B cell (primary cell): ENCODE measurements at regions not wholly inside any gene's neighbourhood (a gene's known extent, or its start where the extent isn't known, plus 50 kb on each side); places are given as distances from the start of the nearest gene placed in this dataset. TPM values are rescaled to one million over a fixed set of nuclear protein-coding genes. Genes with fewer than 3 reads are reported as not detected.

Experiments used
- ATAC-seq: fragments of 200-7000 bp; cut with Tn5 transposase; one replicate; pipeline ENCODE4 v1.10.0; 2021; ENCODE audit warnings: low read depth, mild to moderate bottlenecking, moderate number of reproducible peaks, moderate library complexity
- CTCF ChIA-PET: fragments of 350-600 bp; sonication (Branson Sonifier 250); formaldehyde crosslinking; loops from one replicate; lab custom pipeline; 2021; ENCODE audit warnings: antibody characterized with exemption, inconsistent platforms; lab: Charles Lee
- POLR2A ChIA-PET: fragments of 350-600 bp; sonication (Branson Sonifier 250); formaldehyde crosslinking; loops from one replicate; lab custom pipeline; 2021; ENCODE audit warnings: antibody characterized with exemption; lab: Charles Lee
- DNase-seq: peaks from one replicate; pipeline ENCODE4 v3.0.0; 2013
- H2AFZ ChIP-seq: 2 replicates; pipeline ENCODE4 v1.6.1; 2012; ENCODE audit warnings: mild to moderate bottlenecking, low read depth, low read length; ENCODE audit not compliant: insufficient read depth, poor library complexity, severe bottlenecking
- H3K27ac ChIP-seq, 2 donors: 1 replicate in 1 of 2; 2 replicates in 1 of 2; pipeline ENCODE4 v1.5.1; 2012 to 2013; ENCODE audit warnings: low read length in 2 of 2, mild to moderate bottlenecking in 2 of 2, moderate library complexity in 1 of 2
- H3K27me3 ChIP-seq, 4 experiments: fragments of 200-600 bp in 1 of 4; sonication (generic) in 1 of 4; replicated peaks in 1 of 4; 1 replicate in 2 of 4; 2 replicates in 2 of 4; pipeline versions ENCODE4 v1.6.1 to v1.7.0; 2013 to 2016; ENCODE audit warnings: low read length in 3 of 4, mild to moderate bottlenecking in 2 of 4, mixed read lengths in 1 of 4, moderate library complexity in 1 of 4; ENCODE audit not compliant: insufficient read depth in 4 of 4, control insufficient read depth in 3 of 4; ENCODE audit errors: control extremely low read depth in 1 of 4
- H3K36me3 ChIP-seq, 2 experiments: replicated peaks in 1 of 2; 1 replicate in 1 of 2; 2 replicates in 1 of 2; pipeline versions ENCODE4 v1.6.1 to v1.7.1; 2013; ENCODE audit warnings: low read length in 1 of 2; ENCODE audit not compliant: insufficient read depth in 2 of 2, control insufficient read depth in 1 of 2; ENCODE audit errors: control extremely low read depth in 1 of 2, extremely low read depth in 1 of 2
- H3K4me1 ChIP-seq, 2 donors: fragments of 200-600 bp in 1 of 2; sonication (generic) in 1 of 2; 1 replicate in 1 of 2; 2 replicates in 1 of 2; pipeline versions ENCODE4 v1.5.1 to v1.6.1; 2013 to 2017; ENCODE audit warnings: low read length in 2 of 2; ENCODE audit not compliant: control insufficient read depth in 2 of 2, insufficient read depth in 2 of 2
- H3K4me2 ChIP-seq: replicated peaks from 2 replicates; pipeline ENCODE3; 2012; ENCODE audit warnings: mild to moderate bottlenecking, low read depth, low read length; ENCODE audit not compliant: poor library complexity, severe bottlenecking
- H3K4me3 ChIP-seq, 5 experiments: fragments of 200-600 bp in 1 of 5; sonication (generic) in 1 of 5; 1 replicate in 3 of 5; 2 replicates in 2 of 5; pipeline versions ENCODE4 v1.5.1 to v1.7.0; 2011 to 2016; ENCODE audit warnings: low read length in 4 of 5, mild to moderate bottlenecking in 4 of 5, low read depth in 2 of 5, control low read depth in 1 of 5, moderate library complexity in 1 of 5; ENCODE audit not compliant: insufficient read depth in 1 of 5; ENCODE audit errors: control extremely low read depth in 1 of 5, extremely low read depth in 1 of 5
- H3K79me2 ChIP-seq: fragments of 200-600 bp; sonication (generic); one replicate; pipeline ENCODE4 v1.6.0; 2016; ENCODE audit warnings: low read length; ENCODE audit not compliant: control insufficient read depth, insufficient read depth
- H3K9ac ChIP-seq: fragments of 200-600 bp; sonication (generic); 2 replicates; pipeline ENCODE4 v1.6.1; 2017; ENCODE audit warnings: mild to moderate bottlenecking, low read length, moderate library complexity
- H3K9me3 ChIP-seq, 3 donors: one replicate each; pipeline versions ENCODE4 v1.6.1 to v1.7.1; 2013; ENCODE audit warnings: low read length in 2 of 3; ENCODE audit not compliant: control insufficient read depth in 2 of 3, insufficient read depth in 1 of 3; ENCODE audit errors: control extremely low read depth in 1 of 3
- H4K20me1 ChIP-seq: 2 replicates; pipeline ENCODE4 v1.6.0; 2012; ENCODE audit warnings: mild to moderate bottlenecking, low read length; ENCODE audit not compliant: insufficient read depth, control insufficient read depth, poor library complexity, severe bottlenecking
- H3K27ac Mint-ChIP-seq: one replicate; pipeline ENCODE4 v1.8.0; 2021; ENCODE audit warnings: mixed read lengths
- H3K27me3 Mint-ChIP-seq: one replicate; pipeline ENCODE4 v1.8.0; 2021; ENCODE audit warnings: mixed read lengths
- H3K4me1 Mint-ChIP-seq: one replicate; pipeline ENCODE4 v1.8.0; 2021; ENCODE audit warnings: mixed read lengths
- H3K4me3 Mint-ChIP-seq: one replicate; pipeline ENCODE4 v1.8.0; 2021; ENCODE audit warnings: mixed read lengths
- H3K9me3 Mint-ChIP-seq: one replicate; pipeline ENCODE4 v1.8.0; 2022; ENCODE audit warnings: mixed read lengths; ENCODE audit not compliant: insufficient read depth
- EZH2 ChIP-seq: IDR thresholded peaks from 2 replicates; pipeline ENCODE4 v1.6.1; 2012; ENCODE audit warnings: borderline replicate concordance, low read depth, mild to moderate bottlenecking, moderate library complexity, low read length; ENCODE audit not compliant: insufficient read depth, poor library complexity, severe bottlenecking
- WGBS: methylation state at CpG from one replicate; pipeline ENCODE4 v1.1.5; 2013; ENCODE audit warnings: missing lambda C conversion rate; ENCODE audit not compliant: insufficient coverage; 5-methylcytosine and 5-hydroxymethylcytosine counted together
- intact Hi-C: fragments of 100-400 bp; cut with micrococcal nuclease; formaldehyde crosslinking; loops from one replicate; pipeline ENCODE4 v1.10.0; 2022
- small RNA-seq: library from RNA; depleted of rRNA; stranded (forward); fragments of <200 nt; gene quantifications from one replicate; pipeline ENCODE3, GENCODE V24; 2012; ENCODE audit warnings: low replicate concordance, low read depth; ENCODE audit not compliant: insufficient read length
- TF ChIP-seq, protein P1 (sequence below): fragments of 200-600 bp; IDR thresholded peaks from one replicate; pipeline ENCODE4 v1.8.0; 2022; ENCODE audit warnings: antibody characterized with exemption, mild to moderate bottlenecking

- no peak overlapping the region for H3K4me2 ChIP-seq
- H3K4me3 ChIP-seq = no peak overlapping the region
- Mint-ChIP-seq H3K27me3 (no peaks in the 10 kb centered on the region), H3K4me1 (peaks cover 12% of the 10 kb centered on the region), H3K9me3 (peaks cover 7% of the 10 kb centered on the region), H3K27ac (no peak overlapping the region), H3K4me3 (no peak overlapping the region)
- peaks cover 4 to 11% of the 10 kb centered on the region in 2 donors for H3K4me1 ChIP-seq
- CTCF ChIA-PET = no interaction called here
- no peaks in the 10 kb centered on the region for H3K27me3 ChIP-seq
- H3K79me2 ChIP-seq = no peaks in the 10 kb centered on the region
- WGBS = no CpG with 5 or more reads among the region's 3 CpGs
- ATAC-seq (no peak), DNase-seq (no peak)
- intact Hi-C loops = no loop called here
- POLR2A ChIA-PET = no interaction called here
- no peaks in the 10 kb centered on the region for H4K20me1 ChIP-seq
- peaks cover 0 to 3% (median 0%) of the 10 kb centered on the region in 3 donors for H3K9me3 ChIP-seq
- H3K27ac ChIP-seq = no peak overlapping the region
- H3K9ac ChIP-seq = no peak overlapping the region
- no peaks in the 10 kb centered on the region for H3K36me3 ChIP-seq
- TF ChIP-seq, protein P1, sequence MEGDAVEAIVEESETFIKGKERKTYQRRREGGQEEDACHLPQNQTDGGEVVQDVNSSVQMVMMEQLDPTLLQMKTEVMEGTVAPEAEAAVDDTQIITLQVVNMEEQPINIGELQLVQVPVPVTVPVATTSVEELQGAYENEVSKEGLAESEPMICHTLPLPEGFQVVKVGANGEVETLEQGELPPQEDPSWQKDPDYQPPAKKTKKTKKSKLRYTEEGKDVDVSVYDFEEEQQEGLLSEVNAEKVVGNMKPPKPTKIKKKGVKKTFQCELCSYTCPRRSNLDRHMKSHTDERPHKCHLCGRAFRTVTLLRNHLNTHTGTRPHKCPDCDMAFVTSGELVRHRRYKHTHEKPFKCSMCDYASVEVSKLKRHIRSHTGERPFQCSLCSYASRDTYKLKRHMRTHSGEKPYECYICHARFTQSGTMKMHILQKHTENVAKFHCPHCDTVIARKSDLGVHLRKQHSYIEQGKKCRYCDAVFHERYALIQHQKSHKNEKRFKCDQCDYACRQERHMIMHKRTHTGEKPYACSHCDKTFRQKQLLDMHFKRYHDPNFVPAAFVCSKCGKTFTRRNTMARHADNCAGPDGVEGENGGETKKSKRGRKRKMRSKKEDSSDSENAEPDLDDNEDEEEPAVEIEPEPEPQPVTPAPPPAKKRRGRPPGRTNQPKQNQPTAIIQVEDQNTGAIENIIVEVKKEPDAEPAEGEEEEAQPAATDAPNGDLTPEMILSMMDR = no peak
- TF ChIP-seq EZH2 = no peak
- H2AFZ ChIP-seq = no peak overlapping the region
These were observed 51.9 kb upstream of the REG3G start for GRCh38 chr2:78973630-78974029.

Small RNA genes lying in the stretch of these regions (small RNA-seq; reads per million reads assigned to genes)
- not detected for gene RNU6-812P
- not detected for gene RNU6-827P
